PC-9 (cell line): ENCODE measurements at regions not wholly inside any gene's neighbourhood (a gene's known extent, or its start where the extent isn't known, plus 50 kb on each side); places are given as distances from the start of the nearest gene placed in this dataset.

Experiments
- BruUV-seq: library from RNA; stranded (reverse); fragments of 400-500 nt; replicated peaks from 2 replicates; lab custom pipeline; 2021; lab: Mats Ljungman, UMichigan
- CTCF ChIA-PET: fragments of 300-600 bp; sonication (Branson Sonifier 250); formaldehyde crosslinking; loops from one replicate; lab custom pipeline; 2022; ENCODE audit warnings: antibody characterized with exemption; lab: Charles Lee
- POLR2A ChIA-PET: fragments of 300-600 bp; sonication (Branson Sonifier 250); formaldehyde crosslinking; loops from one replicate; lab custom pipeline; 2022; ENCODE audit warnings: antibody characterized with exemption; ENCODE audit not compliant: unreplicated experiment; lab: Charles Lee
- DNase-seq, 2 experiments: peaks; one replicate each; pipeline versions ENCODE4 v3.0.0 to v3.0.0-alpha.2; 2015 to 2022; ENCODE audit warnings: mixed read lengths in 1 of 2
- H2AFZ ChIP-seq: fragments of 200-600 bp; sonication (generic); 2 replicates; pipeline ENCODE4 v1.8.1; 2017; ENCODE audit warnings: antibody characterized with exemption
- H3F3A ChIP-seq: fragments of 200-600 bp; sonication (generic); 2 replicates; pipeline ENCODE4 v1.8.1; 2017; ENCODE audit warnings: antibody characterized with exemption, mild to moderate bottlenecking, low read depth; ENCODE audit not compliant: insufficient read depth
- H3K27ac ChIP-seq: fragments of 200-600 bp; sonication (generic); 2 replicates; pipeline ENCODE4 v1.6.1; 2016; ENCODE audit warnings: mixed run types
- H3K27me3 ChIP-seq: fragments of 200-600 bp; sonication (generic); 2 replicates; pipeline ENCODE4 v1.6.1; 2016; ENCODE audit warnings: low read depth, mixed run types; ENCODE audit not compliant: insufficient read depth
- H3K36me3 ChIP-seq: fragments of 200-600 bp; sonication (generic); 2 replicates; pipeline ENCODE4 v1.6.1; 2016; ENCODE audit warnings: low read depth, mixed run types
- H3K4me1 ChIP-seq: fragments of 200-600 bp; sonication (generic); replicated peaks from 2 replicates; pipeline ENCODE4 v1.6.1; 2016; ENCODE audit warnings: mixed run types; ENCODE audit not compliant: insufficient read depth
- H3K4me2 ChIP-seq: fragments of 200-600 bp; sonication (generic); 2 replicates; pipeline ENCODE4 v1.6.1; 2017; ENCODE audit warnings: mixed run types
- H3K4me3 ChIP-seq: fragments of 200-600 bp; sonication (generic); 2 replicates; pipeline ENCODE4 v1.6.1; 2016; ENCODE audit warnings: mixed run types
- H3K79me2 ChIP-seq: fragments of 200-600 bp; sonication (generic); 2 replicates; pipeline ENCODE4 v1.6.1; 2017; ENCODE audit warnings: low read depth, mixed run types
- H3K9me2 ChIP-seq: fragments of 200-600 bp; sonication (generic); 2 replicates; pipeline ENCODE4 v1.8.1; 2017; ENCODE audit warnings: mild to moderate bottlenecking; ENCODE audit not compliant: insufficient read depth
- H3K9me3 ChIP-seq: fragments of 200-600 bp; sonication (generic); 2 replicates; pipeline ENCODE4 v1.8.1; 2016; ENCODE audit warnings: low read depth; ENCODE audit not compliant: insufficient read depth
- H4K20me1 ChIP-seq: fragments of 200-600 bp; sonication (generic); 2 replicates; pipeline ENCODE4 v1.8.1; 2017; ENCODE audit not compliant: insufficient read depth
- EZH2 ChIP-seq: fragments of 200-600 bp; sonication (generic); IDR thresholded peaks from 2 replicates; pipeline ENCODE4 v1.8.0; 2017; ENCODE audit warnings: antibody characterized with exemption, low read depth
- intact Hi-C: fragments of 100-400 bp; cut with micrococcal nuclease; formaldehyde crosslinking; loops from one replicate; pipeline ENCODE4 v1.10.0; 2022; ENCODE audit not compliant: unreplicated experiment
- TF ChIP-seq, protein P1 (sequence below): fragments of 200-600 bp; sonication (generic); conservative IDR thresholded peaks from 2 replicates; pipeline ENCODE4 v1.6.1; 2017; ENCODE audit warnings: mixed run types, antibody characterized with exemption, mild to moderate bottlenecking, moderate library complexity

DNA sequence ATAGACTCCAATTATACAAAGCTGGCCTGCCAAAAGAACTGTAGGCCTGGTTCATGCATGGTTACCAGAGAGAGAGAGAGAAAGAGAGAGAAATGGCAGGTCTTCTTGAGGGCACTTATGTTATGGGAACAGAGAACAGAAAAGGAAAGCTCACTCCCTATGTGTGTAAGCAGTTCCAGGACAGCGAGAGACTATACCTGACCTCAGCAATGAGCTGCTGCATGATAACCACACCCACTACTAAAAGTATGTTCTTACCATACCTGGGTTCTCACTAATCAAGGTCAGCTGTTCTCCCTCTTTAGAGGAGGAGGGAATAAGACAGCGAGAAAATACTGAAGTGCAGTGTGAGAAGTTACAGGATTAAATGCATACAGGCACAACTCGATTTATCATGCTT lies 583.3 kb downstream of the GBA3 start:
- no TSS peak for BruUV-seq

DNA sequence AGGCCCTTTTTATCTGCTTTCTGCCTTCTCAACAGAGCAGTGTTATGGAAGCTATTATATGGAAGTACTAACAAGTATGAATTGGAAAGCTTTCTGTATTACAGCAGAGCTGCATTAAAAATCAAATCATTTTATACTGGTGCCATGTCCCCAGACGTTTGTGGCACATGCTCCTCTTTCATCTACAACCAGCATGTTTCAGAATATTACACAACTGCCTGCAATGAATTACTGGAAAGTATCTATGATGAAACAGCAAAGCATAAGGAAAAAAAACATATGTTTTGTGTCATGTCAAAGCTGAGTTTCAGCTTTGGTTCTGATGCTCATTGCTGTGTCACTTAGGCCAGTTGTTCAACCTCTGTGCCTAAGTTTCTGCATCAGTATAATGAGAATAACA lies 576.8 kb downstream of the GBA3 start:
- ChIA-PET POLR2A (no interaction called here), CTCF (no interaction called here)
- intact Hi-C loops: no loop called here
- Histone ChIP-seq H3K4me3 (no peak overlapping the region), H3K9me3 (no peaks in the 10 kb centered on the region), H3K36me3 (no peaks in the 10 kb centered on the region), H3K4me1 (no peaks in the 10 kb centered on the region), H3K9me2 (no peaks in the 10 kb centered on the region), H3K27ac (no peak overlapping the region), H3F3A (no peaks in the 10 kb centered on the region), H3K79me2 (no peaks in the 10 kb centered on the region), H4K20me1 (no peaks in the 10 kb centered on the region), H2AFZ (no peak overlapping the region), H3K4me2 (no peak overlapping the region), H3K27me3 (no peaks in the 10 kb centered on the region)
- DNase-seq: no peak
- no TSS peak for BruUV-seq
- TF ChIP-seq, protein P1, sequence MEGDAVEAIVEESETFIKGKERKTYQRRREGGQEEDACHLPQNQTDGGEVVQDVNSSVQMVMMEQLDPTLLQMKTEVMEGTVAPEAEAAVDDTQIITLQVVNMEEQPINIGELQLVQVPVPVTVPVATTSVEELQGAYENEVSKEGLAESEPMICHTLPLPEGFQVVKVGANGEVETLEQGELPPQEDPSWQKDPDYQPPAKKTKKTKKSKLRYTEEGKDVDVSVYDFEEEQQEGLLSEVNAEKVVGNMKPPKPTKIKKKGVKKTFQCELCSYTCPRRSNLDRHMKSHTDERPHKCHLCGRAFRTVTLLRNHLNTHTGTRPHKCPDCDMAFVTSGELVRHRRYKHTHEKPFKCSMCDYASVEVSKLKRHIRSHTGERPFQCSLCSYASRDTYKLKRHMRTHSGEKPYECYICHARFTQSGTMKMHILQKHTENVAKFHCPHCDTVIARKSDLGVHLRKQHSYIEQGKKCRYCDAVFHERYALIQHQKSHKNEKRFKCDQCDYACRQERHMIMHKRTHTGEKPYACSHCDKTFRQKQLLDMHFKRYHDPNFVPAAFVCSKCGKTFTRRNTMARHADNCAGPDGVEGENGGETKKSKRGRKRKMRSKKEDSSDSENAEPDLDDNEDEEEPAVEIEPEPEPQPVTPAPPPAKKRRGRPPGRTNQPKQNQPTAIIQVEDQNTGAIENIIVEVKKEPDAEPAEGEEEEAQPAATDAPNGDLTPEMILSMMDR: no peak
- TF ChIP-seq EZH2: no peak

More for the DNA sequence above, 583.3 kb downstream of the GBA3 start:
- 0 out of 2 replicates have a peak, but pooled peaks cover 6% of the 10 kb centered on the region for H3F3A ChIP-seq
- no peaks in the 10 kb centered on the region for H3K9me2 ChIP-seq
- H3K79me2 ChIP-seq: no peaks in the 10 kb centered on the region
- POLR2A ChIA-PET: no interaction called here
- CTCF ChIA-PET: no interaction called here
- H3K4me3 ChIP-seq: no peak overlapping the region
- H3K4me1 ChIP-seq: no peaks in the 10 kb centered on the region; the same call in 1 of the 2 replicates
- DNase-seq: no peak
- no peak overlapping the region for H3K4me2 ChIP-seq
- H3K27ac ChIP-seq: no peak overlapping the region
- TF ChIP-seq EZH2: no peak
- TF ChIP-seq, protein P1: no peak
- H3K36me3 ChIP-seq: no peaks in the 10 kb centered on the region
- intact Hi-C loops: no loop called here
- no peak overlapping the region for H2AFZ ChIP-seq
- no peaks in the 10 kb centered on the region for H3K27me3 ChIP-seq
- 0 out of 2 replicates have a peak, but pooled peaks cover 3% of the 10 kb centered on the region for H3K9me3 ChIP-seq
- no peaks in the 10 kb centered on the region for H4K20me1 ChIP-seq

DNA sequence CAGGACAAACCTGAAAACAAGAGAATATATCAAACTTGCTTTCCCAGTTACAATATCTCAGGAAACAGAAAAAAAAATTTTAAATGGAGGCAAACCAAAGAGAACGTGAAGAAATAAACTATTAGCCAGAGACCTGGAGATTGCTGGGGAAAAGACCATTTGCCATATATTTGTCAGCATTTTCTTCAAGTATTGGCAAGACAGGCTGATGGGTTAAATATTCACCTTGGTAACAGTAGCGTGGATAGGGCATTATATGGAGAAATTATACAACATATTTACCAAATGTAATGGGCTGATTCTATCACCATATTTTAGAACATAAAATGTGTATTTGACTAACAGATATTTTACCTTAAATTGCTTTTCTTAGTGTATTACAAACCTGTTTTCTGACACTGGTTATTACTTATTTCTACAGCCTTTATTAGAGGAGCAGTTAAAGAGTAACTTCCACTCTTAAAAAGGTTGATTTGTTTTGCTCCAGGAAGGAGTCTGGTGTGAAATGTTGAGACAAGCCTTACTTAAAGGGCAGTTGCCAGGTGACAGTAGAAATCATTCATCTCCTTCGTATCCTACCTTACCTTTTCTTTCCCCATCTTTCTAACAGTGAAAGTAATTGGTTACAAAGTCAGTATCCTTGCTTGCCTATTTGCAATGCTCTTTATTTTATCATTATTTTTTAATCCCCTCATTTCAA lies 575.5 kb downstream of the GBA3 start:
- Histone ChIP-seq H3K36me3 (no peaks in the 10 kb centered on the region), H3K27me3 (no peaks in the 10 kb centered on the region), H3K4me2 (no peak overlapping the region), H4K20me1 (no peaks in the 10 kb centered on the region), H3K9me2 (no peaks in the 10 kb centered on the region), H3K9me3 (no peaks in the 10 kb centered on the region), H3K4me3 (no peak overlapping the region), H3F3A (no peaks in the 10 kb centered on the region), H2AFZ (no peak overlapping the region), H3K4me1 (no peaks in the 10 kb centered on the region), H3K27ac (no peak overlapping the region), H3K79me2 (no peaks in the 10 kb centered on the region)
- POLR2A ChIA-PET: no interaction called here
- BruUV-seq: no TSS peak
- CTCF ChIA-PET: no interaction called here
- no peak for TF ChIP-seq EZH2
- TF ChIP-seq, protein P1: no peak
- intact Hi-C loops: no loop called here
- DNase-seq: no peak
